Kidney capillary endothelial cell (primary cell): ENCODE measurements at regions not wholly inside any gene's neighbourhood (a gene's known extent, or its start where the extent isn't known, plus 50 kb on each side); places are given as distances from the start of the nearest gene placed in this dataset.
"Not testable (repeated sequence)": the region's sequence is repeated elsewhere in the genome, so short reads cannot be mapped to it uniquely, and the experiment has no call there.

Experiments
- DNase-seq: peaks from one replicate; pipeline ENCODE4 v3.0.0-alpha.2; 2018; ENCODE audit warnings: low spot score

DNA sequence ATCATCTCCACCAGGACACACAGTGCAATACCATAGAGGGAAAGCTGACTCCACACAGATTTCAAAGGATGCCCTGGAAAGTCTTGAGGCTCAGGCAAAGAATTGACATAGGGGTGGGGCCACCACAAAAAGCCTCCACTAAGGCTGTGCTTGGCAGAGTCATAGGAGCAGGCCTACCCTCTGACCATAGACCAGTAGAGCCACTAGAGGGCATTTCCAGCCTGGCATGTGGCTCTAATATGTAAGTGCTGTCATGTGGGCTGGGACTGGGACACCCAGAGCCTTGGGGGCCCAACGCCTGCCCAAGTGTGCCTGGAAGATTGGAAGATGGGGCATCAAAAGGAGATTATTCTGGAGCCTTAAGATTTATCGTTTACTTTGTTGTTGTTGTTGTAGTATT, 726.0 kb downstream of the DNAH5 start:
- DNase-seq = no peak

DNA sequence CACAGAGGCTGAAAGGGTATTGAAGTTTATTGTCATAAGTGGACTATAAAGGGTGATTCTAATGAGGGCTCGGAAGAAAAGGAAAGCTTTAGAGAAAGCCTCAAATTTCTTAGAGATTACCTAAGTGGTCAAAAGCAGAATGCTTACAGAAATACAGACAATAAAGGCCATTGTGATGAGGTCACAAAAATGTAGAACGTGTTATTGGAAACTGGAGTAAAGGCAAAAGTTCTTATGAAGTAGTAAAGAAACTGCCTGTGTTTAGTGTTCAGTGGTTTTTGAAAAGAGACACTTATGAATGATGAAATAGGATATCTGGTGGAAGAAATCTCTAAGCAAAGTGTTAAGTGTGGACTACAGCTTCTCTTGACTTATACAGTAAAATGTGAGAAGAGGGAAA, 726.9 kb downstream of the DNAH5 start:
- DNase-seq = no peak

DNA sequence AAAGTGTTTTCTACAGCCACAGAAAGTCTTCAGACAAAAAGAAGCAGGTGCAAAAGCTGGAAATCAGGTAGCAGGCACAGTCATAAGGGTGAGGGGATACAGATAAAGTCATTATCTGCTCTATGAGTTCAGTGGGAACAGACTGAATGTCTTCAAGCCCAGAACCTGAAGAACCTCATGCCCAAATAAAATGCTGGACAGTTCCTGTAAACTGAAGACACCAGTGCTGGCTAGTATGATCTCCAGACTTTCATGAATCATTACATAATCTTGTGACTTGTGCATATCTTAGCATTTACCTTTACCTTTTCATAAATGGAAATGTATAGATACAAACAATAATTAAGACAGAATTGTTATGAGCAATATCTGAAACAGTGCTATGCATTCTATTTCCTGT, 728.7 kb downstream of the DNAH5 start:
- DNase-seq = no peak

DNA sequence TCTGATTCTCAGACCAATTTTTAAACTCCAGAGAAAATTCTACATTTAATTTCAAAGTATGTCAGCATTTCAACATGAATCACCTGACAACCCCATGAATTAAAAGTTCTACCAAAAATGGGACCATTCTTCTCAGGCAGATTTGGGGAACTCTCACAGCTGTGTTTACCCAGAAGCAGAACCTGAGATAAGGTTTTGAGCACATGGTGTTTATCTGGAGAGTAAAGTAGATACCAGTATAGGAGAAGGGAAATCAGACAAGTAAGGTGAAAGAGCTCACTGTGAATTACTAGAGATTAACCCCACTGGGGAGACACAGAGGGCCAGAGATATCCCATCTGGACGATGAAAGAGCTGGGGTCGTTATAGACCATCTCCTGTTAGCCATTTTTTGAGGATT, 729.1 kb downstream of the DNAH5 start:
- DNase-seq = no peak

DNA sequence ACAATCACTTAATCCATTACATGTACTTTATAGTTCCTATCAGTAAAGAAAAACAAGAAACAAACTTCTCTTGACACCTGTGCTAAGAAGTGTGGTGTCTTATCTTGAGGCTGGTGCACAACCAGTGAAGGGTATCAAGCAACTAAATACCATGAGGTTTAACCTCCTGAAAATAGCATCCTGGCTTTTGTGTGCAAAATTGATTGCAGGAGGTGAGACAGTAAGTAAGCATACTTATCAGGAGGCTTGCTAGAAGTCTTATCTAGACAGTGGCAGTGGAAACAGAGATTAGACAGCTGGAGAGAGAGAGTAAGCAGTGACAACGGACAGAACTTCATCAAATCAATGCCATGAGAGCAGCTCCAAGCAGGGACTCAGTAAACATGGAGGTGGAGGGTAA, 730.3 kb downstream of the DNAH5 start:
- no peak for DNase-seq

DNA sequence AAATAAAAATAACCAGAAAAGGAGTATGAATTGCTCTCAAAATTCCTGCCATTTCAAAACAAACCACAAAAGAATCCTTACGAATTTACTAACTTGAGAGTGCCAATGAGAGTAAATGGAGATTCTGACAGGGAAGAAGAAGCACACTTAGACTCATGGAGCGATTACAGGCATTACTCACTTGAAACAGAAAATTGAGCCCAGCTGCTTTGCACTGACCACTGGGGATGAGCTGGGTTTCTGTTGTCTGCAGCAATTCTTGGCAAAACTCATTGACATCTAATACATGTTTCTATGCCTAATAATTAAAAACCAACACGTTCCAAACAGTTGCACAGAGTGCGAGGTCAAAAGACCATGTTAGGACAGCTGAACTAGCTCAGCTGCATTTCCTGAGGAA, 731.6 kb downstream of the DNAH5 start:
- no peak for DNase-seq

DNA sequence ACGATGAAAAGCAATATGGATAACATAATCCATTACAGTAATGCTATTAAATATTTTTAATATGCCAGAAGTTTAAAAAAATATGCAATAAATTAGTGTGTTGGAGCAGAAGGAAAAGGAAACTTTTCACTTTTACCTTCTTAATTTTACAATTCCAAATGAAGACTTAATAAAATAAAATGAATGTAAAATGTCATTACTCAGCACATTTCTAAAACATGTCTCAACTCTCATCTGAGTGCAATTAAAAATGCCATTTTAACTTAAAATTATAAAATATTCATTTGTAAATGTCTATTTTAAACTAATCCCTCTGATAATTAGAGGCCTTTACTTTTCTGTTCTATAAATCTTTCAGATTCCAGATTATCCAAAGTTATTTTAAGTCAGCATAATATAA, 733.4 kb downstream of the DNAH5 start:
- DNase-seq = no peak

- DNase-seq = no peak
These were observed 737.4 kb downstream of the DNAH5 start for GRCh38 chr5:13207112-13207511.

- DNase-seq = no peak
These were observed 743.5 kb downstream of the DNAH5 start for GRCh38 chr5:13201022-13201421.

- not testable (repeated sequence) for DNase-seq
These were observed 746.3 kb downstream of the DNAH5 start for GRCh38 chr5:13198226-13198625.

DNA sequence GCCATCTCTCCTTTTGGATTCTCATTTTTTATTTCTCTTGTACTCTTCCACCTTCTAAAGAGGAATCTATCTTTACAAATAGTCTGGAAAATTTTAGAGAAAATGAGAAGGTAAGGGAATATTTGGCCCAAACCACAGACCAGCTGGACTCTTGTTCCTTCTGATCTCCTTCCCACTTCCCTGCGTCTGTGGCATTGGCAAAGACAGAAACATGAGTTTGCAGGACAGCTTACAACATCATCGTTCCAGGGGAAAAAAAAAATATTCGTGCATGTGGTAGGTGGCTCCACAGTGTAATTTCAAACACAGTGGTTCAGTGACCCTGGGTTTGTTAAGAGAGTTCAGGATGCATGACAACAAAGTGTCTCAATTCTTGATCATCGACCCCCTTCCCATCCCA, 755.0 kb downstream of the DNAH5 start:
- no peak for DNase-seq

- DNase-seq = no peak
These were observed 756.1 kb downstream of the DNAH5 start for GRCh38 chr5:13188371-13188770.

GRCh38 chr5:13187186-13187585, 757.3 kb downstream of the DNAH5 start:
- DNase-seq = no peak

- no peak for DNase-seq
These were observed 758.3 kb downstream of the DNAH5 start for GRCh38 chr5:13186177-13186576.

GRCh38 chr5:13179407-13180087, 764.9 kb downstream of the DNAH5 start:
- DNase-seq = no peak

- DNase-seq = no peak
These were observed 800.9 kb downstream of the DNAH5 start for GRCh38 chr5:13143630-13144029.

DNA sequence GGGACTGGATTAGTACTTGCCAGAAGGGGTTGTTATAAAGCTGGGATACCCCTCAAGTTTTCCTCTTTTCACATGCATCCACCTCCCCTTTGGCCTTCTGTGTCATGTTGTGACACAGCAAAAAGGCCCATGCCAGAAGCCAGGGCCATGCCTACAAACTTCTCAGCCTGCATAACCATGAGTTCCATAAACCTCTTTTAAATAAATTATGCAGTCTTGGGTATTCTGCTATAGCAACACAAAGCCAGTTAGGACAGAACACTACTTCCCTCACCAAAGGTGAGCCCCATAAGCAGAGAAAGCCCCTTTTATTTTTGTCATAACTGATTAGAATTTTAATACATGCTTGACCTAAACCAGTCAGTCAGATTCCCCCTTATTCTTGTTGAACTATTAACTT, 801.3 kb downstream of the DNAH5 start:
- no peak for DNase-seq

DNA sequence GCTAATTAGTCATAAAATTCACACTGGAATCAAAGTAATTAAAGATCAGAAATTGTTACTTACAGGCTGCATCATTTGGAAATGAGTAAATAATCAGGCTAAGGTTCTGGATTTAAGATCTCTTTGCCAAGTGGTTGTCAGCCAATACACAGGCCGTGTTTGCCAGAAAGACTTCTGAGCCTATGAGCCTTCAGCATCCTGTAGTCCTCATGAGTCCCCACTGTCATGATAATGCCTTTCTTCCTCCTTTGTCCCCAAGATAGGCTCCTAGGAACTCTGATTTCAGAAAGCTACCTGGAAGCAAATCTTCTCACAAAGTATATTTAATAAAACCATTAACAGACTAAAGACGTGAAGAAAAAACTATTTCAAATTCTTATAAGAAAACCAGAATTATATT, 810.5 kb downstream of the DNAH5 start:
- no peak for DNase-seq

- no peak for DNase-seq
These were observed 829.0 kb downstream of the DNAH5 start for GRCh38 chr5:13115476-13115875.

GRCh38 chr5:13108265-13108664, 836.2 kb downstream of the DNAH5 start:
- no peak for DNase-seq

- DNase-seq = no peak
These were observed 837.0 kb downstream of the DNAH5 start for GRCh38 chr5:13107537-13107936.

GRCh38 chr5:13081116-13081515, 863.4 kb downstream of the DNAH5 start:
- DNase-seq = no peak

- DNase-seq = not testable (repeated sequence)
These were observed 871.6 kb downstream of the DNAH5 start for GRCh38 chr5:13072936-13073335.

DNA sequence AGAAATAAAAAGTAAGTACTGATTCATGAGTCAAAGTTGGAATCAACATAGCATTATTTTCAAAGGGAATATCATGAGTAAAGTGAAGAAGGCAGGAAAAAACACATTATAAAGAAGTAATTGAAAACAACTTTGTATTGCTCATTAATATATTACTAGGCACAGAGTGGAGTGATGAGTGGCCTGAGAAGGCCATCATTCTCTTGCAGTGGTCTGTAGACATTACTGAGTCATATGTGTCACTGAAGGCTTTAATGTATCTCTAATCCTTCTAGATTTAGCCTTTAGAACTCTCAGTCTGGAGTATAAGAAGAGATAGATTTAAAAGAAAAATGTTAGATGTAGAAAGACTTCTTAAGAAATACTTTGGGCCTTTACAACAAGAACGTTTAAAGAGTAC, 881.4 kb downstream of the DNAH5 start:
- DNase-seq = no peak
